Activated CD4-positive, alpha-beta T cell treated with anti-CD3 and anti-CD28 coated beads for 36 hours (primary cell): ENCODE measurements at regions not wholly inside any gene's neighbourhood (a gene's known extent, or its start where the extent isn't known, plus 50 kb on each side); places are given as distances from the start of the nearest gene placed in this dataset.
"Not testable (repeated sequence)": the region's sequence is repeated elsewhere in the genome, so short reads cannot be mapped to it uniquely, and the experiment has no call there.

Experiments used
- ATAC-seq: fragments of 200-7000 bp; cut with Tn5 transposase; one replicate; pipeline ENCODE4 v1.10.0; 2021; ENCODE audit warnings: mild to moderate bottlenecking, moderate library complexity
- CTCF ChIA-PET: fragments of 350-600 bp; sonication (Branson Sonifier 250); formaldehyde crosslinking; loops from one replicate; lab custom pipeline; 2021; ENCODE audit warnings: antibody characterized with exemption; lab: Charles Lee
- POLR2A ChIA-PET: fragments of 350-600 bp; sonication (Branson Sonifier 250); formaldehyde crosslinking; loops from one replicate; lab custom pipeline; 2021; ENCODE audit warnings: antibody characterized with exemption, inconsistent platforms; lab: Charles Lee
- DNase-seq: peaks from one replicate; pipeline ENCODE4 v3.0.0-alpha.2; 2020
- H3K27ac Mint-ChIP-seq: one replicate; pipeline ENCODE4 v1.8.0; 2021; ENCODE audit warnings: mixed read lengths
- H3K27me3 Mint-ChIP-seq: one replicate; pipeline ENCODE4 v1.8.0; 2021; ENCODE audit warnings: mixed read lengths
- H3K36me3 Mint-ChIP-seq: one replicate; pipeline ENCODE4 v1.8.0; 2021; ENCODE audit warnings: low read depth, mixed read lengths
- H3K4me1 Mint-ChIP-seq: one replicate; pipeline ENCODE4 v1.8.0; 2021; ENCODE audit warnings: mixed read lengths
- H3K4me3 Mint-ChIP-seq: one replicate; pipeline ENCODE4 v1.8.0; 2021; ENCODE audit warnings: mild to moderate bottlenecking, moderate library complexity, mixed read lengths
- H3K9me3 Mint-ChIP-seq: one replicate; pipeline ENCODE4 v1.8.0; 2021; ENCODE audit warnings: low read depth, mixed read lengths
- intact Hi-C, 2 experiments: fragments of 100-400 bp; cut with DNase I in 1 of 2; cut with micrococcal nuclease in 1 of 2; formaldehyde crosslinking; loops; one replicate each; pipeline versions ENCODE4 v1.14.2 to v1.15.1; 2022 to 2024; cut with DNase I, micrococcal nuclease

GRCh38 chr6:144549837-144550747, 265.0 kb downstream of the UTRN start:
- DNase-seq (no peak), ATAC-seq (no peak)
- POLR2A ChIA-PET: no interaction called here
- intact Hi-C loops: no loop called here
- Mint-ChIP-seq H3K4me3 (no peak overlapping the region), H3K27me3 (no peaks in the 10 kb centered on the region), H3K36me3 (peaks cover 35% of the 10 kb centered on the region), H3K9me3 (no peaks in the 10 kb centered on the region), H3K27ac (no peak overlapping the region), H3K4me1 (peaks cover 8% of the 10 kb centered on the region)
- CTCF ChIA-PET: interaction anchor here (0.6 kb wide), 1 partner anchor 390 kb away, joined by 3 read pairs; no protein-coding TSS in a partner anchor

GRCh38 chr6:144551339-144551738, 266.2 kb downstream of the UTRN start:
- ChIA-PET POLR2A (no interaction called here), CTCF (no interaction called here)
- no peak overlapping the region for H3K27ac Mint-ChIP-seq
- no peak overlapping the region for H3K4me3 Mint-ChIP-seq
- no peaks in the 10 kb centered on the region for H3K9me3 Mint-ChIP-seq
- H3K27me3 Mint-ChIP-seq: no peaks in the 10 kb centered on the region
- ATAC-seq: no peak
- peaks cover 9% of the 10 kb centered on the region for H3K4me1 Mint-ChIP-seq
- peaks cover 36% of the 10 kb centered on the region for H3K36me3 Mint-ChIP-seq
- intact Hi-C loops: no loop called here
- no peak for DNase-seq

DNA sequence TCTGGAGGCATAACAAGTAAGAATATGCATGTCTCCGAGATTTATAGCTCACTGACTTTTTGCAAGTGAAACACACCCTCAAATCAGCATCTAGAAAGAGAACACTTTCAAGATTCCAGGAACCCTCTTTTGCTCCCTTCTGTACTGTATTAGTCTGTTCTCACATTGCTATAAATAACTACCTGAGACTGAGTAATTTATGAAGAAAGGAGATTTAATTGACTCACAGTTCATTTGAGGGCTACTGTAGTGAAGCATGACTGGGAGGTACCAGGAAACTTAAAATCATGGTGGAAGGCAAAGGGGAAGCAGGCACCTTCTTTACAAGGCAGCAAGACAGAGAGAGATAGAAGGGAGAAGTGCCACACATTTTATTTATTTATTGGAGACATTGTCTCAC, 269.9 kb downstream of the UTRN start:
- intact Hi-C loops: loop anchor here in 1 of 2 experiments (1.0 kb wide), 1 partner anchor 42 kb away; no protein-coding TSS in a partner anchor
- peaks cover 17% of the 10 kb centered on the region for H3K4me1 Mint-ChIP-seq
- ChIA-PET CTCF (interaction anchor here (1.0 kb wide), 1 partner anchor 10 kb away, joined by 6 read pairs; no protein-coding TSS in a partner anchor), POLR2A (no interaction called here)
- peak overlapping the region; percentile 67 for H3K27ac Mint-ChIP-seq
- H3K4me3 Mint-ChIP-seq: no peak overlapping the region
- DNase-seq: no peak
- H3K36me3 Mint-ChIP-seq: peaks cover 33% of the 10 kb centered on the region
- H3K9me3 Mint-ChIP-seq: no peaks in the 10 kb centered on the region
- peak; percentile 87 for ATAC-seq
- no peaks in the 10 kb centered on the region for H3K27me3 Mint-ChIP-seq

- ChIA-PET POLR2A (interaction anchor here (0.6 kb wide), 1 partner anchor 413 kb away, joined by 3 read pairs; no protein-coding TSS in a partner anchor), CTCF (interaction anchor here (0.6 to 1.5 kb wide), 4 partner anchors 8 to 79 kb away, joined by 3 to 4 read pairs (median 4); no protein-coding TSS in a partner anchor)
- peak; percentile 89 for ATAC-seq
- Mint-ChIP-seq H3K36me3 (peaks cover 21% of the 10 kb centered on the region), H3K4me1 (peaks cover 25% of the 10 kb centered on the region), H3K27ac (peak overlapping the region; percentile 82), H3K9me3 (no peaks in the 10 kb centered on the region), H3K4me3 (peak overlapping the region; percentile 45), H3K27me3 (no peaks in the 10 kb centered on the region)
- intact Hi-C loops: no loop called here
- DNase-seq: peak; percentile 63
These were observed 274.9 kb downstream of the UTRN start for GRCh38 chr6:144559865-144560593.

- Mint-ChIP-seq H3K27me3 (no peaks in the 10 kb centered on the region), H3K36me3 (peaks cover 12% of the 10 kb centered on the region), H3K27ac (no peak overlapping the region), H3K4me3 (no peak overlapping the region), H3K9me3 (no peaks in the 10 kb centered on the region), H3K4me1 (peaks cover 19% of the 10 kb centered on the region)
- DNase-seq: no peak
- intact Hi-C loops: no loop called here
- no peak for ATAC-seq
- ChIA-PET CTCF (interaction anchor here (1.5 kb wide), 1 partner anchor 21 kb away, joined by 4 read pairs; no protein-coding TSS in a partner anchor), POLR2A (no interaction called here)
These were observed 276.4 kb downstream of the UTRN start for GRCh38 chr6:144561455-144562043.

GRCh38 chr6:144564202-144564601, 279.1 kb downstream of the UTRN start:
- ATAC-seq: no peak
- intact Hi-C loops: no loop called here
- H3K4me1 Mint-ChIP-seq: peaks cover 17% of the 10 kb centered on the region
- CTCF ChIA-PET: interaction anchor here (1.0 to 1.3 kb wide), 2 partner anchors 17 to 50 kb away, joined by 3 read pairs; no protein-coding TSS in a partner anchor
- POLR2A ChIA-PET: interaction anchor here (0.7 kb wide), 1 partner anchor 618 kb away, joined by 4 read pairs; no protein-coding TSS in a partner anchor
- H3K27ac Mint-ChIP-seq: no peak overlapping the region
- peaks cover 8% of the 10 kb centered on the region for H3K36me3 Mint-ChIP-seq
- no peaks in the 10 kb centered on the region for H3K9me3 Mint-ChIP-seq
- H3K4me3 Mint-ChIP-seq: no peak overlapping the region
- H3K27me3 Mint-ChIP-seq: no peaks in the 10 kb centered on the region
- no peak for DNase-seq

- intact Hi-C loops: no loop called here
- ChIA-PET POLR2A (interaction anchor here (0.6 kb wide), 1 partner anchor 169 kb away, joined by 3 read pairs; no protein-coding TSS in a partner anchor), CTCF (interaction anchor here (0.9 to 1.3 kb wide), 3 partner anchors 19 to 53 kb away, joined by 3 to 4 read pairs (median 3); no protein-coding TSS in a partner anchor)
- H3K4me3 Mint-ChIP-seq: no peak overlapping the region
- peaks cover 21% of the 10 kb centered on the region for H3K36me3 Mint-ChIP-seq
- H3K27ac Mint-ChIP-seq: no peak overlapping the region
- ATAC-seq: peak; percentile 77
- DNase-seq: peak; percentile 10
- peaks cover 4% of the 10 kb centered on the region for H3K9me3 Mint-ChIP-seq
- H3K27me3 Mint-ChIP-seq: no peaks in the 10 kb centered on the region
- no peaks in the 10 kb centered on the region for H3K4me1 Mint-ChIP-seq
These were observed 281.9 kb downstream of the UTRN start for GRCh38 chr6:144566868-144567615.

DNA sequence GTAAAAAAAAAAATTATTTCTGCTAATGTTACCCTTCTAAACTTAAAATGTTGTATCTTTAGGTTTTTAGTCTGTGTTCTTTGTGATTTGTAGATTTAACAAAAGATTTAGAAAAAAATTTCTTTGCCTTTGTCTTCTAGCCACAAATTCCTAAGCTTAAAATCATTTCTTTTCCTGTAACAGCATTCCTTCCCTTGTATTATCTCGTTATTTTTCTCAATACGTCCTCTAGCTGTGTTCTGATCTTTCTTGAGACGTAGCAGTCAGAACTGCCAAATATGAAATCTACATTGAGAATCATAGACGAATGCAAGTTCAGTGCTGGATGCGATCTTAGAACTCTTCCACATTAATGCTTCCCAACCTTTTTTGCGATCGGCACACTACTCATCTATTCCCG, 283.1 kb downstream of the UTRN start:
- peaks cover 6% of the 10 kb centered on the region for H3K9me3 Mint-ChIP-seq
- ChIA-PET CTCF (interaction anchor here (0.9 to 1.4 kb wide), 2 partner anchors 11 to 54 kb away, joined by 3 read pairs; no protein-coding TSS in a partner anchor), POLR2A (no interaction called here)
- no peaks in the 10 kb centered on the region for H3K27me3 Mint-ChIP-seq
- peaks cover 25% of the 10 kb centered on the region for H3K36me3 Mint-ChIP-seq
- ATAC-seq (no peak), DNase-seq (no peak)
- H3K4me1 Mint-ChIP-seq: no peaks in the 10 kb centered on the region
- no peak overlapping the region for H3K27ac Mint-ChIP-seq
- H3K4me3 Mint-ChIP-seq: no peak overlapping the region
- intact Hi-C loops: no loop called here

DNA sequence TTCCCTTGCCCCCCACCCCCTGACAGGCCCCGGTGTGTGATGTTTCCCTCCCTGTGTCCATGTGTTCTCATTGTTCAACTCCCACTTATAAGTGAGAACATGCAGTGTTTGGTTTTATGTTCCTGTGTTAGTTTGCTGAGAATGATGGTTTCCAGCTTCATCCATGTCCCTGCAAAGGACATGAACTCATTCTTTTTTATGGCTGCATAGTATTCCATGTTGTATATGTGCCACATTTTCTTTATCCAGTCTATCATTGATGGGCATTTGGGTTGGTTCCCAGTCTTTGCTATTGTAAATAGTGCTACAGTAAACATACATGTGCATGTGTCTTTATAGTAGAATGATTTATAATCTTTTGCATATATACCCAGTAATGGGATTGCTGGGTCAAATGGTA, 287.4 kb downstream of the UTRN start:
- CTCF ChIA-PET: not testable (repeated sequence)
- peaks cover 26% of the 10 kb centered on the region for H3K36me3 Mint-ChIP-seq

DNA sequence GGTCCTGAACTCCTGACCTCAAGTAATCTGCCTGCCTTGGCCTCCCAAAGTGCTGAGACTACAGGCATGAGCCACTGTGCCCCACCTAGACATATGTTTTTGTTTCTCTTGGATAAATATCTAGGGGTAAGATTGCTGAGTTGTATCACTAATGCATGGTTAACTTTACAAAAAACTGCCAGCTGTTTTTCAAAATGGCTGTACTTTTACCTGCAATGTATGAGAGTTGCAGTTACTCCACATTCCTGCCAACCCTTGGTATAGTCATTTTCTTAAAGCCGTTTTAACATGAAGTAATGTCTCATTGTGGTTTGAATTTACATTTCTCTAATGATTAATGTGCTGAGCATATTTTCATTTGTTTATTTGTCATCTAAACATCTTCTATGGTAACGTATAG, 289.7 kb downstream of the UTRN start:
- Mint-ChIP-seq H3K4me3 (no peak overlapping the region), H3K27ac (no peak overlapping the region), H3K36me3 (peaks cover 34% of the 10 kb centered on the region), H3K4me1 (peaks cover 12% of the 10 kb centered on the region), H3K27me3 (no peaks in the 10 kb centered on the region), H3K9me3 (peaks cover 6% of the 10 kb centered on the region)
- CTCF ChIA-PET: no interaction called here
- intact Hi-C loops: no loop called here
- POLR2A ChIA-PET: no interaction called here
- no peak for DNase-seq
- ATAC-seq: peak; percentile 69

More for the DNA sequence above, 287.4 kb downstream of the UTRN start:
- H3K27me3 Mint-ChIP-seq, DNase-seq, H3K27ac Mint-ChIP-seq, ATAC-seq, H3K4me3 Mint-ChIP-seq, intact Hi-C loops, POLR2A ChIA-PET, H3K9me3 Mint-ChIP-seq, H3K4me1 Mint-ChIP-seq: not testable (repeated sequence)
